HCT116 (cell line): ENCODE measurements at regions not wholly inside any gene's neighbourhood (a gene's known extent, or its start where the extent isn't known, plus 50 kb on each side); places are given as distances from the start of the nearest gene placed in this dataset.

Experiments
- ATAC-seq: fragments of 200-7000 bp; cut with Tn5 transposase; 2 replicates; pipeline ENCODE4 v1.9.1; 2020; ENCODE audit warnings: mild to moderate bottlenecking, moderate library complexity
- BruUV-seq: library from RNA; stranded (reverse); fragments of 400-500 nt; replicated peaks from 2 replicates; lab custom pipeline; 2021; lab: Mats Ljungman, UMichigan
- CTCF ChIA-PET: fragments of 300-600 bp; sonication (Branson Sonifier 250); formaldehyde crosslinking; loops from one replicate; lab custom pipeline; 2021; ENCODE audit warnings: antibody characterized with exemption; lab: Charles Lee
- POLR2A ChIA-PET: fragments of 300-600, 350-600 bp; sonication (Branson Sonifier 250); formaldehyde crosslinking; loops from one replicate; lab custom pipeline; 2021; ENCODE audit warnings: antibody characterized with exemption; lab: Charles Lee
- RAD21 ChIA-PET, 2 experiments: fragments of 300-600 bp; sonication (Branson Sonifier 250); formaldehyde crosslinking; loops; one replicate each; lab custom pipeline; 2023; ENCODE audit warnings: low total read pairs in 2 of 2; ENCODE audit not compliant: uncharacterized antibody in 2 of 2, unreplicated experiment in 2 of 2, low non-redundant PET in 1 of 2; lab: Charles Lee
- DNase-seq: peaks from one replicate; pipeline ENCODE4 v3.0.0-alpha.2; 2010; ENCODE audit warnings: low read depth, low spot score
- H2AFZ ChIP-seq: fragments of 200-600 bp; shearing (Covaris generic), sonication (generic); 2 replicates; pipeline ENCODE4 v1.6.1; 2017; ENCODE audit warnings: low read depth, mixed run types, mixed read lengths, antibody characterized with exemption, low read length; ENCODE audit not compliant: poor library complexity, severe bottlenecking
- H3K27ac ChIP-seq: 2 replicates; pipeline ENCODE4 v1.5.1; 2012; ENCODE audit warnings: low read depth, low read length
- H3K27me3 ChIP-seq: fragments of 200-600 bp; sonication (generic); 2 replicates; pipeline ENCODE4 v1.6.1; 2016; ENCODE audit warnings: mixed run types, low read length, mixed read lengths; ENCODE audit not compliant: insufficient read depth
- H3K36me3 ChIP-seq, 2 experiments: fragments of 200-500 bp in 1 of 2; fragments of 200-600 bp in 1 of 2; sonication (Bioruptor generic) in 1 of 2; sonication (generic) in 1 of 2; 2 replicates each; pipeline versions ENCODE4 v1.5.1 to v1.6.1; 2014 to 2016; ENCODE audit warnings: low read length in 2 of 2, inconsistent platforms in 1 of 2, mixed read lengths in 1 of 2, mixed run types in 1 of 2; ENCODE audit not compliant: insufficient read depth in 2 of 2, control insufficient read depth in 1 of 2
- H3K4me1 ChIP-seq, 2 experiments: fragments of 200-600 bp in 1 of 2; sonication (generic) in 1 of 2; 2 replicates each; pipeline versions ENCODE4 v1.5.1 to v1.6.1; 2012 to 2017; ENCODE audit warnings: low read length in 2 of 2, inconsistent platforms in 1 of 2, mild to moderate bottlenecking in 1 of 2, mixed read lengths in 1 of 2, mixed run types in 1 of 2, moderate library complexity in 1 of 2; ENCODE audit not compliant: insufficient read depth in 2 of 2, control insufficient read depth in 1 of 2
- H3K4me2 ChIP-seq: fragments of 200-600 bp; sonication (generic); 2 replicates; pipeline ENCODE4 v1.6.1; 2017; ENCODE audit warnings: mixed run types, low read length, mixed read lengths
- H3K4me3 ChIP-seq, 2 experiments: fragments of 200-600 bp in 1 of 2; sonication (generic) in 1 of 2; replicated peaks in 1 of 2; 2 replicates each; pipeline ENCODE4 v1.5.1; 2011 to 2016; ENCODE audit warnings: low read length in 2 of 2, control low read depth in 1 of 2, low read depth in 1 of 2, mild to moderate bottlenecking in 1 of 2, mixed read lengths in 1 of 2, mixed run types in 1 of 2
- H3K79me2 ChIP-seq: fragments of 200-600 bp; sonication (generic); 2 replicates; pipeline ENCODE4 v1.6.1; 2017; ENCODE audit warnings: mild to moderate bottlenecking, mixed run types, low read length, moderate library complexity, mixed read lengths; ENCODE audit not compliant: insufficient read depth
- H3K9ac ChIP-seq: fragments of 200-600 bp; sonication (generic); 2 replicates; pipeline ENCODE4 v1.6.1; 2016; ENCODE audit warnings: low read length, mixed read lengths
- H3K9me2 ChIP-seq: fragments of 200-600 bp; sonication (generic), shearing (Covaris generic); 2 replicates; pipeline ENCODE4 v1.6.1; 2017; ENCODE audit warnings: mixed run types, mild to moderate bottlenecking, moderate library complexity; ENCODE audit not compliant: insufficient read depth
- H3K9me3 ChIP-seq, 2 experiments: fragments of 200-500 bp in 1 of 2; fragments of 200-600 bp in 1 of 2; sonication (Bioruptor generic) in 1 of 2; sonication (generic) in 1 of 2; 2 replicates each; pipeline ENCODE4 v1.6.1; 2014 to 2017; ENCODE audit warnings: low read length in 2 of 2, mixed read lengths in 2 of 2, inconsistent platforms in 1 of 2, low read depth in 1 of 2, mild to moderate bottlenecking in 1 of 2, mixed run types in 1 of 2, moderate library complexity in 1 of 2; ENCODE audit not compliant: control insufficient read depth in 1 of 2, insufficient read depth in 1 of 2
- H4K20me1 ChIP-seq: fragments of 200-600 bp; sonication (generic), shearing (Covaris generic); 2 replicates; pipeline ENCODE4 v1.6.1; 2017; ENCODE audit warnings: mixed run types, mild to moderate bottlenecking, moderate library complexity; ENCODE audit not compliant: insufficient read depth
- CBX3 ChIP-seq: IDR thresholded peaks from 2 replicates; pipeline ENCODE4 v1.6.1; 2012; ENCODE audit warnings: low read depth
- EGR1 ChIP-seq: IDR thresholded peaks from 2 replicates; pipeline ENCODE4 v1.6.1; 2012; ENCODE audit warnings: low read depth
- ELF1 ChIP-seq: IDR thresholded peaks from 2 replicates; pipeline ENCODE4 v1.6.1; 2012; ENCODE audit warnings: low read depth, borderline replicate concordance
- FOSL1 ChIP-seq: IDR thresholded peaks from 2 replicates; pipeline ENCODE4 v1.6.1; 2012; ENCODE audit warnings: low read depth
- MAX ChIP-seq: IDR thresholded peaks from 2 replicates; pipeline ENCODE4 v1.6.1; 2012
- POLR2AphosphoS5 ChIP-seq: IDR thresholded peaks from 2 replicates; pipeline ENCODE4 v1.6.1; 2011; ENCODE audit warnings: mild to moderate bottlenecking, low read depth, low read length, moderate library complexity
- RAD21 ChIP-seq: IDR thresholded peaks from 2 replicates; pipeline ENCODE4 v1.6.1; 2012; ENCODE audit warnings: low read depth, mild to moderate bottlenecking
- SIN3A ChIP-seq: IDR thresholded peaks from 2 replicates; pipeline ENCODE4 v1.6.1; 2012; ENCODE audit warnings: low read depth
- SP1 ChIP-seq: IDR thresholded peaks from 2 replicates; pipeline ENCODE4 v1.6.1; 2012; ENCODE audit warnings: low read depth
- SRF ChIP-seq: IDR thresholded peaks from 2 replicates; pipeline ENCODE4 v1.6.1; 2012; ENCODE audit warnings: low read depth
- TCF7L2 ChIP-seq: IDR thresholded peaks from 2 replicates; pipeline ENCODE4 v1.7.0; 2011; ENCODE audit warnings: borderline replicate concordance, inconsistent platforms; ENCODE audit not compliant: insufficient read depth, insufficient read length; ENCODE audit errors: extremely low read depth
- ZNF274 ChIP-seq: fragments of 200-500 bp; sonication (Bioruptor generic); IDR thresholded peaks from 2 replicates; pipeline ENCODE4 v1.6.1; 2014; ENCODE audit warnings: mild to moderate bottlenecking, low read depth, low read length, inconsistent platforms
- intact Hi-C: fragments of 100-400 bp; cut with micrococcal nuclease; formaldehyde crosslinking; loops from 2 replicates; pipeline ENCODE4 v1.10.0; 2022
- TF ChIP-seq, protein P1 (sequence below): IDR thresholded peaks from 2 replicates; pipeline ENCODE4 v1.6.1; 2011; ENCODE audit warnings: mild to moderate bottlenecking, low read length, moderate library complexity; ENCODE audit not compliant: insufficient replicate concordance; ENCODE audit errors: extremely low read depth
- TF ChIP-seq, protein P2 (sequence below): IDR thresholded peaks from 2 replicates; pipeline ENCODE4 v1.6.1; 2012

GRCh38 chr9:74037274-74037673, 459.9 kb upstream of the RORB start:
- POLR2A ChIA-PET, result no interaction called here
- no peaks in the 10 kb centered on the region; a peak in 1 of 4 replicates for H3K36me3 ChIP-seq
- H2AFZ ChIP-seq, result no peak overlapping the region
- CTCF ChIA-PET, result no interaction called here
- H3K9ac ChIP-seq, result no peak overlapping the region
- no peak overlapping the region for H3K27ac ChIP-seq
- no peak for DNase-seq
- H3K79me2 ChIP-seq, result no peaks in the 10 kb centered on the region
- no peaks in the 10 kb centered on the region for H4K20me1 ChIP-seq
- no TSS peak for BruUV-seq
- no peak for TF ChIP-seq EGR1
- TF ChIP-seq MAX, result no peak
- TF ChIP-seq POLR2AphosphoS5, result no peak
- TF ChIP-seq RAD21, result no peak
- no peak for TF ChIP-seq ELF1
- no peak for TF ChIP-seq SRF
- TF ChIP-seq, protein P1, sequence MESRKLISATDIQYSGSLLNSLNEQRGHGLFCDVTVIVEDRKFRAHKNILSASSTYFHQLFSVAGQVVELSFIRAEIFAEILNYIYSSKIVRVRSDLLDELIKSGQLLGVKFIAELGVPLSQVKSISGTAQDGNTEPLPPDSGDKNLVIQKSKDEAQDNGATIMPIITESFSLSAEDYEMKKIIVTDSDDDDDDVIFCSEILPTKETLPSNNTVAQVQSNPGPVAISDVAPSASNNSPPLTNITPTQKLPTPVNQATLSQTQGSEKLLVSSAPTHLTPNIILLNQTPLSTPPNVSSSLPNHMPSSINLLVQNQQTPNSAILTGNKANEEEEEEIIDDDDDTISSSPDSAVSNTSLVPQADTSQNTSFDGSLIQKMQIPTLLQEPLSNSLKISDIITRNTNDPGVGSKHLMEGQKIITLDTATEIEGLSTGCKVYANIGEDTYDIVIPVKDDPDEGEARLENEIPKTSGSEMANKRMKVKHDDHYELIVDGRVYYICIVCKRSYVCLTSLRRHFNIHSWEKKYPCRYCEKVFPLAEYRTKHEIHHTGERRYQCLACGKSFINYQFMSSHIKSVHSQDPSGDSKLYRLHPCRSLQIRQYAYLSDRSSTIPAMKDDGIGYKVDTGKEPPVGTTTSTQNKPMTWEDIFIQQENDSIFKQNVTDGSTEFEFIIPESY, result no peak
- TF ChIP-seq CBX3, result no peak
- no peak for TF ChIP-seq SIN3A
- no peak for TF ChIP-seq ZNF274
- TF ChIP-seq FOSL1, result no peak
- no peak for TF ChIP-seq SP1
- no peak for TF ChIP-seq TCF7L2
- TF ChIP-seq, protein P2, sequence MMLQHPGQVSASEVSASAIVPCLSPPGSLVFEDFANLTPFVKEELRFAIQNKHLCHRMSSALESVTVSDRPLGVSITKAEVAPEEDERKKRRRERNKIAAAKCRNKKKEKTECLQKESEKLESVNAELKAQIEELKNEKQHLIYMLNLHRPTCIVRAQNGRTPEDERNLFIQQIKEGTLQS, result no peak
- H3K4me1 ChIP-seq, result no peaks in the 10 kb centered on the region
- no peak overlapping the region for H3K4me3 ChIP-seq
- H3K27me3 ChIP-seq, result no peaks in the 10 kb centered on the region; the same call in 1 of the 2 replicates
- intact Hi-C loops, result no loop called here
- RAD21 ChIA-PET, result no interaction called here
- H3K9me3 ChIP-seq, result no peaks in the 10 kb centered on the region; a peak in 1 of 4 replicates
- no peak for ATAC-seq
- no peaks in the 10 kb centered on the region for H3K9me2 ChIP-seq
- H3K4me2 ChIP-seq, result no peak overlapping the region
